GM23248 (cell line): ENCODE measurements at regions not wholly inside any gene's neighbourhood (a gene's known extent, or its start where the extent isn't known, plus 50 kb on each side); places are given as distances from the start of the nearest gene placed in this dataset.

Experiments
- DNase-seq: peaks from one replicate; pipeline ENCODE4 v3.0.0-alpha.2; 2015
- H2AFZ ChIP-seq: fragments of 200-600 bp; sonication (generic); 2 replicates; pipeline ENCODE4 v1.6.1; 2016; ENCODE audit warnings: antibody characterized with exemption
- H3F3A ChIP-seq: fragments of 200-600 bp; sonication (generic); 2 replicates; pipeline ENCODE4 v1.6.1; 2016; ENCODE audit warnings: mild to moderate bottlenecking, antibody characterized with exemption, mixed run types; ENCODE audit not compliant: insufficient read depth
- H3K27ac ChIP-seq: fragments of 200-600 bp; sonication (generic); 2 replicates; pipeline ENCODE4 v1.5.1; 2016; ENCODE audit warnings: mild to moderate bottlenecking
- H3K27me3 ChIP-seq: fragments of 200-600 bp; sonication (generic); replicated peaks from 2 replicates; pipeline ENCODE4 v1.6.1; 2016; ENCODE audit warnings: mild to moderate bottlenecking; ENCODE audit not compliant: insufficient read depth
- H3K36me3 ChIP-seq: fragments of 200-600 bp; sonication (generic); 2 replicates; pipeline ENCODE4 v1.6.1; 2016; ENCODE audit warnings: low read depth, mild to moderate bottlenecking
- H3K4me1 ChIP-seq: fragments of 200-600 bp; sonication (generic); 2 replicates; pipeline ENCODE4 v1.6.1; 2016; ENCODE audit warnings: mild to moderate bottlenecking; ENCODE audit not compliant: insufficient read depth
- H3K4me2 ChIP-seq: fragments of 200-600 bp; sonication (generic); one replicate; pipeline ENCODE4 v1.6.1; 2016; ENCODE audit warnings: mild to moderate bottlenecking; ENCODE audit not compliant: unreplicated experiment
- H3K4me3 ChIP-seq: fragments of 200-600 bp; sonication (generic); 2 replicates; pipeline ENCODE4 v1.5.1; 2016; ENCODE audit warnings: mild to moderate bottlenecking
- H3K79me2 ChIP-seq: fragments of 200-600 bp; sonication (generic); 2 replicates; pipeline ENCODE4 v1.6.1; 2016; ENCODE audit warnings: mild to moderate bottlenecking; ENCODE audit not compliant: insufficient read depth
- H3K9ac ChIP-seq: fragments of 200-600 bp; sonication (generic); 2 replicates; pipeline ENCODE4 v1.6.1; 2016; ENCODE audit warnings: mild to moderate bottlenecking
- H3K9me2 ChIP-seq: fragments of 200-600 bp; sonication (generic); 2 replicates; pipeline ENCODE4 v1.6.1; 2016; ENCODE audit warnings: mixed run types, mild to moderate bottlenecking, moderate library complexity; ENCODE audit not compliant: insufficient read depth
- H3K9me3 ChIP-seq: fragments of 200-600 bp; sonication (generic); one replicate; pipeline ENCODE4 v1.6.1; 2017; ENCODE audit warnings: low read depth
- H4K20me1 ChIP-seq: fragments of 200-600 bp; sonication (generic); 2 replicates; pipeline ENCODE4 v1.6.0; 2016; ENCODE audit not compliant: insufficient read depth
- EZH2 ChIP-seq: fragments of 200-600 bp; sonication (generic); IDR thresholded peaks from 2 replicates; pipeline ENCODE4 v1.6.1; 2018; ENCODE audit warnings: antibody characterized with exemption, mild to moderate bottlenecking; ENCODE audit not compliant: insufficient read depth, poor library complexity, severe bottlenecking
- EZH2phosphoT487 ChIP-seq: fragments of 200-600 bp; sonication (generic); IDR thresholded peaks from 2 replicates; pipeline ENCODE4 v1.6.1; 2018; ENCODE audit warnings: antibody characterized with exemption, moderate library complexity, mild to moderate bottlenecking, low read depth; ENCODE audit not compliant: insufficient read depth
- WGBS, 2 experiments: methylation state at CpG; one replicate each; pipeline ENCODE4 v1.1.6; 2015 to 2017; ENCODE audit warnings: low lambda C conversion rate in 2 of 2, low coverage in 1 of 2; ENCODE audit errors: missing lambda C conversion rate in 2 of 2; 5-methylcytosine and 5-hydroxymethylcytosine counted together
- in situ Hi-C: fragments of 300-500 bp; cut with MboI; formaldehyde crosslinking; loops from 2 replicates; pipeline ENCODE4 v1.15.0; 2020

GRCh38 chr4:153113838-153114105 lies 90.5 kb upstream of the TRIM2 start:
- no peaks in the 10 kb centered on the region for H3K9me3 ChIP-seq
- no peaks in the 10 kb centered on the region for H3K9me2 ChIP-seq
- WGBS, 2 experiments: 91 to 93% methylated on average over 5 of the region's 5 CpGs
- H3K27me3 ChIP-seq: 0 out of 2 replicates have a peak, but pooled peaks cover under 1% of the 10 kb centered on the region
- H3K4me3 ChIP-seq: no peak overlapping the region
- peaks cover 19% of the 10 kb centered on the region; the same call in 1 of the 2 replicates for H3F3A ChIP-seq
- no peaks in the 10 kb centered on the region for H4K20me1 ChIP-seq
- H3K36me3 ChIP-seq: no peaks in the 10 kb centered on the region
- DNase-seq: no peak
- H3K4me2 ChIP-seq: no peak overlapping the region
- peaks cover 20% of the 10 kb centered on the region for H3K4me1 ChIP-seq
- H2AFZ ChIP-seq: no peak overlapping the region
- no peak overlapping the region for H3K27ac ChIP-seq
- TF ChIP-seq EZH2 (no peak), EZH2phosphoT487 (no peak)
- H3K9ac ChIP-seq: no peak overlapping the region
- in situ Hi-C loops: no loop called here
- H3K79me2 ChIP-seq: no peaks in the 10 kb centered on the region

GRCh38 chr4:153114771-153115321 lies 89.4 kb upstream of the TRIM2 start:
- 43 to 52% methylated on average over 11 of the region's 11 CpGs for WGBS, 2 experiments
- peak overlapping the region; percentile 83 for H2AFZ ChIP-seq

GRCh38 chr4:153115322-153116290 lies 88.6 kb upstream of the TRIM2 start:
- Histone ChIP-seq H3F3A (peaks cover 19% of the 10 kb centered on the region; the same call in 1 of the 2 replicates), H3K4me2 (peak overlapping the region; percentile 92), H3K27ac (peak overlapping the region; percentile 71), H3K9me3 (no peaks in the 10 kb centered on the region), H3K27me3 (no peaks in the 10 kb centered on the region), H2AFZ (peak overlapping the region; percentile 83), H4K20me1 (no peaks in the 10 kb centered on the region), H3K9ac (peak overlapping the region; percentile 73), H3K79me2 (no peaks in the 10 kb centered on the region), H3K36me3 (no peaks in the 10 kb centered on the region), H3K4me3 (peak overlapping the region; percentile 73), H3K4me1 (peaks cover 20% of the 10 kb centered on the region), H3K9me2 (no peaks in the 10 kb centered on the region)
- 31% methylated on average over 13 of the region's 13 CpGs for WGBS, 2 experiments
- no peak for TF ChIP-seq EZH2
- no peak for TF ChIP-seq EZH2phosphoT487
- in situ Hi-C loops: no loop called here
- DNase-seq: peak; percentile 83

More at GRCh38 chr4:153114771-153115321, 89.4 kb upstream of the TRIM2 start:
- H3K27me3 ChIP-seq: no peaks in the 10 kb centered on the region
- H3F3A ChIP-seq: peaks cover 19% of the 10 kb centered on the region; the same call in 1 of the 2 replicates
- H3K9ac ChIP-seq: peak overlapping the region; percentile 73
- H3K4me3 ChIP-seq: no peak overlapping the region
- no peaks in the 10 kb centered on the region for H3K36me3 ChIP-seq
- H3K79me2 ChIP-seq: no peaks in the 10 kb centered on the region
- peak; percentile 89 for DNase-seq
- peaks cover 20% of the 10 kb centered on the region for H3K4me1 ChIP-seq
- H4K20me1 ChIP-seq: no peaks in the 10 kb centered on the region
- H3K27ac ChIP-seq: peak overlapping the region; percentile 71
- no peak for TF ChIP-seq EZH2phosphoT487
- no peak for TF ChIP-seq EZH2
- peak overlapping the region; percentile 92 for H3K4me2 ChIP-seq
- no peaks in the 10 kb centered on the region for H3K9me3 ChIP-seq
- in situ Hi-C loops: no loop called here
- no peaks in the 10 kb centered on the region for H3K9me2 ChIP-seq

- Histone ChIP-seq H3K9me3 (no peaks in the 10 kb centered on the region), H3K36me3 (no peaks in the 10 kb centered on the region), H3K4me3 (peak overlapping the region; percentile 73), H3K4me1 (peaks cover 20% of the 10 kb centered on the region), H3K27ac (peak overlapping the region; percentile 71), H3K4me2 (peak overlapping the region; percentile 92), H3K9me2 (no peaks in the 10 kb centered on the region), H3K9ac (peak overlapping the region; percentile 73), H3K27me3 (no peaks in the 10 kb centered on the region), H4K20me1 (no peaks in the 10 kb centered on the region), H2AFZ (peak overlapping the region; percentile 83), H3F3A (peaks cover 19% of the 10 kb centered on the region; the same call in 1 of the 2 replicates), H3K79me2 (no peaks in the 10 kb centered on the region)
- WGBS, 2 experiments: 53 to 59% methylated on average over 3 of the region's 3 CpGs
- DNase-seq: no peak
- in situ Hi-C loops: no loop called here
- TF ChIP-seq EZH2: no peak
- TF ChIP-seq EZH2phosphoT487: no peak
These were observed 88.0 kb upstream of the TRIM2 start for GRCh38 chr4:153116291-153116680.
